Neural progenitor cell (in vitro differentiated cells): ENCODE measurements at regions not wholly inside any gene's neighbourhood (a gene's known extent, or its start where the extent isn't known, plus 50 kb on each side); places are given as distances from the start of the nearest gene placed in this dataset.
A peak's percentile ranks its signal among the peaks of the same experiment; 100 is the strongest.

Experiments
- DNase-seq: peaks from one replicate; pipeline ENCODE4 v3.0.0-alpha.2; 2016; ENCODE audit warnings: low spot score
- H2AFZ ChIP-seq: fragments of 200-600 bp; sonication (generic); replicated peaks from 2 replicates; pipeline ENCODE4 v1.6.1; 2016; ENCODE audit warnings: antibody characterized with exemption
- H3F3A ChIP-seq: fragments of 200-600 bp; sonication (generic); 2 replicates; pipeline ENCODE4 v1.6.1; 2016; ENCODE audit warnings: antibody characterized with exemption, low read depth
- H3K27ac ChIP-seq: fragments of 200-600 bp; sonication (generic); 2 replicates; pipeline ENCODE4 v1.5.1; 2016; ENCODE audit warnings: mild to moderate bottlenecking
- H3K27me3 ChIP-seq: fragments of 200-600 bp; sonication (generic); 2 replicates; pipeline ENCODE4 v1.6.1; 2016; ENCODE audit warnings: mild to moderate bottlenecking, moderate library complexity
- H3K36me3 ChIP-seq: fragments of 200-600 bp; sonication (generic); 2 replicates; pipeline ENCODE4 v1.5.1; 2016
- H3K4me1 ChIP-seq: fragments of 200-600 bp; sonication (generic); 2 replicates; pipeline ENCODE4 v1.6.1; 2016; ENCODE audit warnings: mixed run types
- H3K4me2 ChIP-seq: fragments of 200-600 bp; sonication (generic); 2 replicates; pipeline ENCODE4 v1.6.1; 2016
- H3K4me3 ChIP-seq: fragments of 200-600 bp; sonication (generic); 2 replicates; pipeline ENCODE4 v1.5.1; 2016
- H3K79me2 ChIP-seq: fragments of 200-600 bp; sonication (generic); 2 replicates; pipeline ENCODE4 v1.6.1; 2016; ENCODE audit warnings: low read depth
- H3K9ac ChIP-seq: fragments of 200-600 bp; sonication (generic); 2 replicates; pipeline ENCODE4 v1.6.1; 2016
- H3K9me3 ChIP-seq: fragments of 200-600 bp; sonication (generic); 2 replicates; pipeline ENCODE4 v1.5.1; 2016; ENCODE audit warnings: low read depth
- H4K20me1 ChIP-seq: fragments of 200-600 bp; sonication (generic); 2 replicates; pipeline ENCODE4 v1.6.1; 2016; ENCODE audit warnings: low read depth
- H3K27ac Mint-ChIP-seq: 3 replicates; pipeline ENCODE4 v1.8.0; 2021; ENCODE audit warnings: mixed read lengths
- H3K27me3 Mint-ChIP-seq: 2 replicates; pipeline ENCODE4 v1.8.0; 2022; ENCODE audit warnings: low read depth, mild to moderate bottlenecking, inconsistent platforms, moderate library complexity, mixed read lengths; ENCODE audit not compliant: insufficient read depth
- H3K36me3 Mint-ChIP-seq: 3 replicates; pipeline ENCODE4 v1.8.0; 2021; ENCODE audit warnings: mixed read lengths
- H3K4me1 Mint-ChIP-seq: 3 replicates; pipeline ENCODE4 v1.8.0; 2021; ENCODE audit warnings: mixed read lengths
- H3K4me3 Mint-ChIP-seq: 3 replicates; pipeline ENCODE4 v1.8.0; 2021; ENCODE audit warnings: mild to moderate bottlenecking, moderate library complexity, mixed read lengths
- H3K9me3 Mint-ChIP-seq: 3 replicates; pipeline ENCODE4 v1.8.0; 2020; ENCODE audit warnings: mixed read lengths
- CTCF ChIP-seq: fragments of 200-600 bp; sonication (generic); IDR thresholded peaks from 2 replicates; pipeline ENCODE4 v1.5.1; 2017; ENCODE audit warnings: antibody characterized with exemption, mild to moderate bottlenecking
- EZH2 ChIP-seq: fragments of 200-600 bp; sonication (generic); IDR thresholded peaks from 2 replicates; pipeline ENCODE4 v1.6.1; 2017; ENCODE audit warnings: antibody characterized with exemption, mild to moderate bottlenecking, moderate library complexity
- EZH2phosphoT487 ChIP-seq: fragments of 200-600 bp; sonication (generic); IDR thresholded peaks from 2 replicates; pipeline ENCODE4 v1.6.1; 2017; ENCODE audit warnings: antibody characterized with exemption

- no peaks in the 10 kb centered on the region for H3K4me1 Mint-ChIP-seq
Observed at GRCh38 chr5:4058899-4059298, 463.3 kb downstream of the IRX1 start.

GRCh38 chr5:4065472-4066320, 470.1 kb downstream of the IRX1 start:
- Histone ChIP-seq H3K79me2 (no peaks in the 10 kb centered on the region), H3K4me3 (no peak overlapping the region), H3K27me3 (no peaks in the 10 kb centered on the region), H2AFZ (no peak overlapping the region), H3K4me1 (no peaks in the 10 kb centered on the region), H3F3A (no peaks in the 10 kb centered on the region), H3K36me3 (no peaks in the 10 kb centered on the region), H3K9ac (no peak overlapping the region), H3K9me3 (no peaks in the 10 kb centered on the region), H3K27ac (no peak overlapping the region), H3K4me2 (no peak overlapping the region), H4K20me1 (no peaks in the 10 kb centered on the region)
- H3K27ac Mint-ChIP-seq: peak overlapping the region; percentile 58
- H3K4me3 Mint-ChIP-seq: no peak overlapping the region
- peaks cover 2% of the 10 kb centered on the region for H3K27me3 Mint-ChIP-seq
- H3K9me3 Mint-ChIP-seq: no peaks in the 10 kb centered on the region
- peak; percentile 11 for DNase-seq
- no peak for TF ChIP-seq EZH2
- no peak for TF ChIP-seq CTCF
- TF ChIP-seq EZH2phosphoT487: no peak
- peaks cover 3% of the 10 kb centered on the region for H3K4me1 Mint-ChIP-seq
- no peaks in the 10 kb centered on the region for H3K36me3 Mint-ChIP-seq

More at GRCh38 chr5:4058899-4059298, 463.3 kb downstream of the IRX1 start:
- Histone ChIP-seq H3K36me3 (no peaks in the 10 kb centered on the region), H3K9ac (no peak overlapping the region), H3K9me3 (no peaks in the 10 kb centered on the region), H3K27me3 (no peaks in the 10 kb centered on the region), H2AFZ (no peak overlapping the region), H3F3A (no peaks in the 10 kb centered on the region), H4K20me1 (no peaks in the 10 kb centered on the region), H3K4me1 (no peaks in the 10 kb centered on the region), H3K27ac (no peak overlapping the region), H3K79me2 (no peaks in the 10 kb centered on the region), H3K4me2 (no peak overlapping the region), H3K4me3 (no peak overlapping the region)
- no peak overlapping the region for H3K27ac Mint-ChIP-seq
- H3K36me3 Mint-ChIP-seq: no peaks in the 10 kb centered on the region
- no peak for TF ChIP-seq EZH2
- no peak for TF ChIP-seq EZH2phosphoT487
- TF ChIP-seq CTCF: no peak
- no peak for DNase-seq
- peaks cover 9% of the 10 kb centered on the region for H3K9me3 Mint-ChIP-seq
- no peak overlapping the region for H3K4me3 Mint-ChIP-seq
- no peaks in the 10 kb centered on the region for H3K27me3 Mint-ChIP-seq

- no peak overlapping the region for H3K4me3 ChIP-seq
- no peaks in the 10 kb centered on the region for H4K20me1 ChIP-seq
- no peak overlapping the region for H2AFZ ChIP-seq
- peaks cover 5% of the 10 kb centered on the region for H3K27me3 Mint-ChIP-seq
- H3K27ac ChIP-seq: no peak overlapping the region
- H3K79me2 ChIP-seq: no peaks in the 10 kb centered on the region
- H3K9me3 ChIP-seq: no peaks in the 10 kb centered on the region
- no peak overlapping the region for H3K4me3 Mint-ChIP-seq
- no peak overlapping the region for H3K27ac Mint-ChIP-seq
- no peak overlapping the region for H3K9ac ChIP-seq
- no peaks in the 10 kb centered on the region for H3K36me3 Mint-ChIP-seq
- TF ChIP-seq EZH2phosphoT487 (no peak), CTCF (no peak), EZH2 (no peak)
- H3K27me3 ChIP-seq: no peaks in the 10 kb centered on the region
- H3F3A ChIP-seq: no peaks in the 10 kb centered on the region
- peaks cover 3% of the 10 kb centered on the region for H3K4me1 Mint-ChIP-seq
- no peaks in the 10 kb centered on the region for H3K36me3 ChIP-seq
- H3K4me2 ChIP-seq: no peak overlapping the region
- no peaks in the 10 kb centered on the region for H3K9me3 Mint-ChIP-seq
- H3K4me1 ChIP-seq: no peaks in the 10 kb centered on the region
- DNase-seq: no peak
Observed at GRCh38 chr5:4068171-4068570, 472.5 kb downstream of the IRX1 start.
